Thoracic aorta (tissue), 2 donors: ENCODE measurements at regions not wholly inside any gene's neighbourhood (a gene's known extent, or its start where the extent isn't known, plus 50 kb on each side); places are given as distances from the start of the nearest gene placed in this dataset.

Experiments
- ATAC-seq: fragments of 150-250 bp; one replicate; pipeline ENCODE4 v1.8.0; 2017; ENCODE audit warnings: low read depth; ENCODE audit not compliant: insufficient number of reproducible peaks, low FRiP score
- DNase-seq: peaks from one replicate; pipeline ENCODE4 v3.0.0-alpha.2; 2020; ENCODE audit warnings: low spot score
- H3K27ac ChIP-seq, 2 donors: fragments of 200-600 bp; sonication (generic); 1 replicate in 1 of 2; 2 replicates in 1 of 2; pipeline ENCODE4 v1.5.1; 2016; ENCODE audit warnings: mild to moderate bottlenecking in 2 of 2, moderate library complexity in 2 of 2
- H3K27me3 ChIP-seq: fragments of 200-600 bp; sonication (generic); replicated peaks from 2 replicates; pipeline ENCODE4 v1.6.0; 2016; ENCODE audit warnings: mild to moderate bottlenecking; ENCODE audit not compliant: insufficient read depth
- H3K36me3 ChIP-seq: fragments of 200-600 bp; sonication (generic); one replicate; pipeline ENCODE4 v1.5.1; 2016
- H3K4me1 ChIP-seq, 2 donors: fragments of 200-600 bp; sonication (generic); 1 replicate in 1 of 2; 2 replicates in 1 of 2; pipeline versions ENCODE4 v1.5.1 to v1.6.0; 2016; ENCODE audit warnings: low read depth in 2 of 2, mild to moderate bottlenecking in 1 of 2; ENCODE audit not compliant: control insufficient read depth in 1 of 2
- H3K4me3 ChIP-seq: fragments of 200-600 bp; sonication (generic); 2 replicates; pipeline ENCODE4 v1.5.1; 2016; ENCODE audit warnings: mild to moderate bottlenecking
- H3K9me3 ChIP-seq: fragments of 200-600 bp; sonication (generic); 2 replicates; pipeline ENCODE4 v1.5.1; 2016
- CTCF ChIP-seq: fragments of 200-600 bp; sonication (generic); IDR thresholded peaks from one replicate; pipeline ENCODE4 v1.5.1; 2019; ENCODE audit warnings: antibody characterized with exemption

GRCh38 chr6:109258129-109258528 is 124.1 kb downstream of the CD164 start:
- Histone ChIP-seq H3K36me3 (no peaks in the 10 kb centered on the region), H3K9me3 (no peaks in the 10 kb centered on the region), H3K4me3 (no peak overlapping the region), H3K27me3 (no peaks in the 10 kb centered on the region), H3K4me1 (peaks cover 0 to 8% of the 10 kb centered on the region in 2 donors), H3K27ac (no peak overlapping the region)
- no peak for TF ChIP-seq CTCF
- ATAC-seq (no peak), DNase-seq (no peak)

DNA sequence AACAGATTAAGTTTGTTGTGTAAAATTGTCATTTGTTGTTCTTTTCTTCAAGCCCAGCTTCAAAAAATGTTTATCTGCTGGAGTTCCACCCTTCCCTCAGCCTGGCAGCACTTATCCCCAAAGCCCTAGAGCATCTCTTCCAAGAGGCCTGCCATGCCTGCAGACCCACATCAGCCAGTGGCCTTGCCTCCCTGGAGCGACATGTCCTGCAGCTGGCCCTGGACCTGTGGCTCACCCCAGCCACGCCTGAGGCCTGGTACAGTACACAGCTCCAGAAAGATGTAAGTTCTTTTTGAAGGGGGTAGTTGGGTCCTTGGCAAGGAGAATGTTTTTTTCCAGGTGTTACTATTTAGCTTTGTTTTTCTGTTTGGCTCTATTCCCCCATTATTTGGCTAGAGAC is 124.8 kb downstream of the CD164 start:
- Histone ChIP-seq H3K9me3 (no peaks in the 10 kb centered on the region), H3K36me3 (no peaks in the 10 kb centered on the region), H3K4me3 (no peak overlapping the region), H3K4me1 (peaks cover 0 to 8% of the 10 kb centered on the region in 2 donors), H3K27me3 (no peaks in the 10 kb centered on the region), H3K27ac (no peak overlapping the region)
- ATAC-seq (no peak), DNase-seq (no peak)
- no peak for TF ChIP-seq CTCF

GRCh38 chr6:109255946-109256640 is 126.2 kb downstream of the CD164 start:
- Histone ChIP-seq H3K9me3 (no peaks in the 10 kb centered on the region), H3K4me3 (no peak overlapping the region), H3K36me3 (no peaks in the 10 kb centered on the region), H3K4me1 (no peaks in the 10 kb centered on the region), H3K27me3 (no peaks in the 10 kb centered on the region), H3K27ac (no peak overlapping the region)
- DNase-seq, result no peak
- no peak for TF ChIP-seq CTCF
- no peak for ATAC-seq

DNA sequence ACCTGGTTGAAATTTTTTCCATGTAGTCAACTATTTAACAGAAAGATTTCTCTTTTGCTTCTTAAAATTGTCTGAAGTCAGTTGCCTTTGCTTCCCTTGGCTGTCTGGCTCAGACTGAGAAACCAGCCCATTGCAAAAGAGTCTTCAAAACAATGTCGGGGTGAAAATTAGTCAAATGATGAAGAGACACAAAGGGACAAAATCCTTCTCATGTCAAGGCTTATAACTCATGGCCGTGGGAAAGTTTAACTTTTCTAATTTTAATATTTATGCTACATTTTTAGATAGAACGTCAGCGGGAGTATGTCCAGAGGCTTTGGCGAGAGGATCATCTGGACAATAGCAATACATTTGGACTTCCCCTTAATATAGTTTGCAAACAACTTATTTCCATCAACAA is 127.2 kb downstream of the CD164 start:
- no peak for ATAC-seq
- Histone ChIP-seq H3K9me3 (no peaks in the 10 kb centered on the region), H3K27ac (no peak overlapping the region), H3K4me1 (no peaks in the 10 kb centered on the region), H3K4me3 (no peak overlapping the region), H3K27me3 (no peaks in the 10 kb centered on the region), H3K36me3 (no peaks in the 10 kb centered on the region)
- TF ChIP-seq CTCF, result no peak
- DNase-seq, result no peak

- no peaks in the 10 kb centered on the region for H3K27me3 ChIP-seq
- no peak overlapping the region for H3K27ac ChIP-seq
- DNase-seq (no peak), ATAC-seq (no peak)
- H3K4me1 ChIP-seq, result no peaks in the 10 kb centered on the region
- TF ChIP-seq CTCF, result no peak
- no peaks in the 10 kb centered on the region for H3K9me3 ChIP-seq
- H3K36me3 ChIP-seq, result no peaks in the 10 kb centered on the region
- no peak overlapping the region for H3K4me3 ChIP-seq
Observed at GRCh38 chr6:109253366-109253765, 128.9 kb downstream of the CD164 start.
